K562 (cell line): ENCODE measurements at regions not wholly inside any gene's neighbourhood (a gene's known extent, or its start where the extent isn't known, plus 50 kb on each side); places are given as distances from the start of the nearest gene placed in this dataset.

ENCODE experiments used
- ATAC-seq: fragments of 200-7000 bp; cut with Tn5 transposase; 3 replicates; pipeline ENCODE4 v1.9.1; 2020; ENCODE audit warnings: moderate library complexity
- BruUV-seq: library from RNA; stranded (reverse); fragments of 400-500 nt; replicated peaks from 2 replicates; lab custom pipeline; 2021; lab: Mats Ljungman, UMichigan
- CTCF ChIA-PET: fragments of 300-600 bp; formaldehyde crosslinking; extraction: SDS; loops from one replicate; lab custom pipeline; 2021; ENCODE audit warnings: low intra/inter-chr PET ratio; lab: Yijun Ruan, JAX
- POLR2A ChIA-PET: fragments of 300-600, 350-650 bp; sonication (Branson Sonifier 250); formaldehyde crosslinking; extraction: SDS; loops from one replicate; lab custom pipeline; 2021; ENCODE audit warnings: antibody characterized with exemption, inconsistent platforms; lab: Yijun Ruan, JAX
- DNase-seq, 4 experiments: peaks; one replicate each; pipeline versions ENCODE4 v3.0.0 to v3.0.0-alpha.2; 2011 to 2018; ENCODE audit warnings: low spot score in 3 of 4, mixed read lengths in 3 of 4; ENCODE audit errors: extremely low read depth in 1 of 4
- FAIRE-seq: peaks from 2 replicates; lab custom pipeline; 2011; peaks lifted over from hg19 to GRCh38; lab: Jason Lieb, UNC
- H2AFZ ChIP-seq: 2 replicates; pipeline ENCODE4 v1.6.0; 2011; ENCODE audit warnings: low read depth, low read length, control low read depth, inconsistent platforms
- H3K27ac ChIP-seq: fragments of 200-600 bp; 3 replicates; pipeline ENCODE4 v1.8.0; 2011; ENCODE audit warnings: low read depth, mild to moderate bottlenecking, control low read depth, inconsistent platforms, low read length, moderate library complexity, mixed read lengths; ENCODE audit errors: extremely low read depth
- H3K27me3 ChIP-seq, 2 experiments: fragments of 300-600 bp in 1 of 2; 2 replicates in 1 of 2; 3 replicates in 1 of 2; pipeline versions ENCODE4 v1.6.0 to v1.8.0; 2011; ENCODE audit warnings: inconsistent platforms in 2 of 2, low read length in 2 of 2, mild to moderate bottlenecking in 1 of 2, mixed read lengths in 1 of 2, moderate library complexity in 1 of 2; ENCODE audit not compliant: control insufficient read depth in 2 of 2, insufficient read depth in 2 of 2
- H3K36me3 ChIP-seq: fragments of 300-600 bp; 3 replicates; pipeline ENCODE4 v1.8.0; 2011; ENCODE audit warnings: mild to moderate bottlenecking, low read length, inconsistent platforms; ENCODE audit not compliant: control insufficient read depth, insufficient read depth
- H3K4me1 ChIP-seq, 2 experiments: fragments of 200-600 bp in 1 of 2; replicated peaks in 1 of 2; 2 replicates in 1 of 2; 3 replicates in 1 of 2; pipeline versions ENCODE4 v1.5.1 to v1.8.0; 2011; ENCODE audit warnings: inconsistent platforms in 2 of 2, low read length in 2 of 2, mild to moderate bottlenecking in 1 of 2, mixed read lengths in 1 of 2, moderate library complexity in 1 of 2; ENCODE audit not compliant: control insufficient read depth in 2 of 2, insufficient read depth in 2 of 2
- H3K4me2 ChIP-seq: 2 replicates; pipeline ENCODE4 v1.6.1; 2011; ENCODE audit warnings: low read length, control low read depth, inconsistent platforms, mixed read lengths; ENCODE audit not compliant: insufficient read depth
- H3K4me3 ChIP-seq: fragments of 200-600 bp; sonication (generic), shearing (Covaris generic); 2 replicates; pipeline ENCODE4 v1.5.1; 2016; ENCODE audit warnings: control low read depth, inconsistent platforms
- H3K79me2 ChIP-seq: fragments of 200-600 bp; 3 replicates; pipeline ENCODE4 v1.8.0; 2011; ENCODE audit warnings: low read length, inconsistent platforms; ENCODE audit not compliant: control insufficient read depth, insufficient read depth
- H3K9ac ChIP-seq, 2 experiments: 2 replicates each; pipeline versions ENCODE4 v1.6.0 to v1.6.1; 2011; ENCODE audit warnings: low read depth in 2 of 2, low read length in 2 of 2, control low read depth in 1 of 2, inconsistent platforms in 1 of 2, mild to moderate bottlenecking in 1 of 2, mixed read lengths in 1 of 2; ENCODE audit not compliant: insufficient read depth in 1 of 2
- H3K9me1 ChIP-seq: one replicate; pipeline ENCODE4 v1.6.0; 2011; ENCODE audit warnings: inconsistent platforms, mild to moderate bottlenecking, low read length, moderate library complexity; ENCODE audit not compliant: control insufficient read depth, insufficient read depth
- H3K9me3 ChIP-seq: replicated peaks from 2 replicates; pipeline ENCODE4 v1.5.1; 2011; ENCODE audit warnings: low read depth, low read length, inconsistent platforms; ENCODE audit not compliant: control insufficient read depth, insufficient read depth
- H4K20me1 ChIP-seq: replicated peaks from 2 replicates; pipeline ENCODE4 v1.6.1; 2011; ENCODE audit warnings: low read length, inconsistent platforms, mixed read lengths; ENCODE audit not compliant: control insufficient read depth, insufficient read depth
- ARID2 ChIP-seq: fragments of 450-650 bp; IDR thresholded peaks from 2 replicates; pipeline ENCODE4 v1.6.1; 2017; ENCODE audit warnings: antibody characterized with exemption, mild to moderate bottlenecking
- BCL6 ChIP-seq: fragments of 250-450 bp; sonication (Bioruptor Pico); IDR thresholded peaks from 2 replicates; pipeline ENCODE4 v1.4.0; 2020
- CC2D1A ChIP-seq: fragments of 450-650 bp; IDR thresholded peaks from 2 replicates; pipeline ENCODE4 v1.6.1; 2017; ENCODE audit warnings: mild to moderate bottlenecking
- HMBOX1 ChIP-seq: sonication (generic); IDR thresholded peaks from 2 replicates; pipeline ENCODE4 v1.6.1; 2016
- RAD21 ChIP-seq, 2 experiments: fragments of 250-450 bp in 1 of 2; fragments of 450-650 bp in 1 of 2; sonication (Bioruptor Pico) in 1 of 2; formaldehyde crosslinking in 1 of 2; IDR thresholded peaks in 1 of 2; conservative IDR thresholded peaks in 1 of 2; 2 replicates each; pipeline versions ENCODE4 v1.4.0 to v1.8.0; 2020 to 2022; ENCODE audit warnings: mild to moderate bottlenecking in 2 of 2, moderate library complexity in 1 of 2
- RB1 ChIP-seq: fragments of 450-650 bp; IDR thresholded peaks from 2 replicates; pipeline ENCODE4 v1.6.1; 2017; ENCODE audit warnings: low read depth, mild to moderate bottlenecking
- REST ChIP-seq, 2 experiments: fragments of 450-650 bp; formaldehyde crosslinking in 1 of 2; IDR thresholded peaks; 2 replicates each; pipeline versions ENCODE4 v1.4.0 to v1.6.1; 2014 to 2020; ENCODE audit warnings: mild to moderate bottlenecking in 2 of 2, borderline replicate concordance in 1 of 2, low read depth in 1 of 2
- TEAD1 ChIP-seq, 2 experiments: fragments of 450-650 bp in 1 of 2; sonication (generic) in 1 of 2; formaldehyde crosslinking; IDR thresholded peaks; 2 replicates each; pipeline versions ENCODE4 v1.4.0 to v1.8.0; 2020 to 2022; ENCODE audit warnings: mild to moderate bottlenecking in 2 of 2, missing genetic modification reagents in 1 of 2
- THRA ChIP-seq: fragments of 450-650 bp; IDR thresholded peaks from 2 replicates; pipeline ENCODE4 v1.6.1; 2017; ENCODE audit warnings: mild to moderate bottlenecking, moderate library complexity
- WGBS: fragments of 100-300 bp; shearing (Covaris generic); methylation state at CpG from one replicate; pipeline ENCODE4 v1.1.6; 2016; ENCODE audit warnings: low coverage, mixed read lengths; ENCODE audit not compliant: insufficient coverage; ENCODE audit errors: missing lambda C conversion rate; 5-methylcytosine and 5-hydroxymethylcytosine counted together
- in situ Hi-C: fragments of 300-500 bp; cut with MboI; formaldehyde crosslinking; loops from 4 replicates; pipeline ENCODE4 v1.15.0; 2018; ENCODE audit warnings: inconsistent platforms, mixed read lengths
- intact Hi-C: fragments of 100-400 bp; cut with micrococcal nuclease; formaldehyde crosslinking; loops from 2 replicates; pipeline ENCODE4 v1.14.2; 2022

GRCh38 chr5:148730942-148731898, 76.9 kb upstream of the HTR4 start:
- 6% methylated on average over 12 of the region's 12 CpGs for WGBS
- Histone ChIP-seq H3K9ac (no peak overlapping the region), H3K4me2 (peak overlapping the region; percentile 40), H3K27ac (no peak overlapping the region), H3K9me1 (no peaks in the 10 kb centered on the region), H3K4me1 (peaks cover 0 to 21% of the 10 kb centered on the region in 2 experiments; a peak in 3 of 5 replicates), H3K36me3 (no peaks in the 10 kb centered on the region), H2AFZ (peak overlapping the region; percentile 93), H3K9me3 (no peaks in the 10 kb centered on the region), H3K4me3 (no peak overlapping the region), H3K79me2 (no peaks in the 10 kb centered on the region), H4K20me1 (no peaks in the 10 kb centered on the region), H3K27me3 (peaks cover 0 to 5% of the 10 kb centered on the region in 2 experiments; a peak in 1 of 5 replicates)
- ATAC-seq: peak; percentile 89
- in situ Hi-C loops: loop anchor here (5.0 to 10.0 kb wide), 3 partner anchors 234 to 554 kb away; no protein-coding TSS in a partner anchor
- BruUV-seq: no TSS peak
- FAIRE-seq: peak; percentile 88
- CTCF ChIA-PET: interaction anchor here (0.5 to 4.9 kb wide), 20 partner anchors 10 to 844 kb away, joined by 3 to 84 read pairs (median 4); no protein-coding TSS in a partner anchor
- POLR2A ChIA-PET: interaction anchor here (0.6 to 1.6 kb wide), 6 partner anchors 10 to 520 kb away, joined by 3 to 6 read pairs (median 4); no protein-coding TSS in a partner anchor
- intact Hi-C loops: loop anchor here (1.0 to 10.0 kb wide), 8 partner anchors 44 to 874 kb away; no protein-coding TSS in a partner anchor
- peak; percentile 66 to 90 (median 70) for DNase-seq
- TF ChIP-seq HMBOX1 (no peak), REST (IDR thresholded peaks at IDR 0.05; ENCODE audit: borderline replicate concordance) (peak; percentile 91), REST (CRISPR knock-in tag; IDR thresholded peaks at IDR 0.05; ENCODE audit: low read depth) (no peak), BCL6 (no peak), THRA (no peak), RB1 (0 out of 2 replicates have a peak, but pooled peaks have one; percentile 52), RAD21 (CRISPR knock-in tag; conservative IDR thresholded peaks at IDR 0.05 in 1 of 2, IDR thresholded peaks at IDR 0.05 in 1 of 2) (peak; percentile 97 to 99), TEAD1 (CRISPR knock-in tag; IDR thresholded peaks at IDR 0.05) (0 out of 4 replicates have a peak, but pooled peaks of 1 of the 2 experiments have one; percentile 32), CC2D1A (peak; percentile 53; the same call in 1 of the 2 replicates), ARID2 (peak; percentile 69; the same call in 1 of the 2 replicates)
